ENCODE measurements at regions not wholly inside any gene's neighbourhood (a gene's known extent, or its start where the extent isn't known, plus 50 kb on each side); places are given as distances from the start of the nearest gene placed in this dataset.

GRCh38 chr2:103268841-103269498, 507.1 kb downstream of the TMEM182 start:
- no peak for DNase-seq (ENCODE audit: low spot score)

GRCh38 chr2:103276869-103277268, 515.0 kb downstream of the TMEM182 start:
- no peak for DNase-seq (ENCODE audit: low spot score)

- no peak for DNase-seq (ENCODE audit: low spot score)
Observed at GRCh38 chr2:103284750-103285149, 522.9 kb downstream of the TMEM182 start.

DNA sequence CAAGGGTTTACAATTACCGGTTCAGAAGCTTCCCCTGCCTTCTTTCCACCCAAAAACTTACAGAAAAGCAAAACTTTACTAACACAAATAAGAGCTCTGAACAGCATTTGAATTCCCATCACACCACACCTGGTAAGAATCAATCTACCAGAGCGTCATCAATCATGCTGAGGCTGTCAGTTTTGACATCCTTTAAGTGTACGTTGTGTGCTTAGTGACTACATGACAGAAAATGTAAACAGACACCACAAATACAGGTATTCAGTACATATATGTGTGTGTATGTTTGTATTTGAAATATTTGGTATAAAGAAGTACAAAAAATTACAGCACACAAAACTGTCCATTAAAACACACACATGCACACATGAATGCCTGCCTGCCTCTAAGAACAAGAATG, 523.5 kb downstream of the TMEM182 start:
- DNase-seq (ENCODE audit: low spot score), result no peak

DNA sequence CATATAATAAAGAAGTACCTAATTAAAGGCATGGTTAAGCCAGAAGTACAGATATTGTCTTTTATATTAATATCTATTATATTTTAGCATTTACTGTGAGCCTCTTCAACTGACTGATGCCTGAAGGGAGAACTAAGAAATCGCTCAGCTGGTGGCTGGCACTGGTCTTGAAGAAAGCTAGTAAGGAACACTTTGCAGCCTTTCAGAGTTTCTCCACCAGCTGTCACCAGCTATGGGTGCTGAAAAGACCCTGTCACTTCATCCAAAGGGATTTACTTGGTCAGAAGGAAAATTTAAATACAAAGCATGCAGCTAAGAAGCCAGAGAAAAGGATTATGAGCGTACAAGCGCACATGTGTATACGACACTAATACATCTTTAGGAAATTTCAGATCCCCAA, 525.9 kb downstream of the TMEM182 start:
- DNase-seq (ENCODE audit: low spot score), result no peak

DNA sequence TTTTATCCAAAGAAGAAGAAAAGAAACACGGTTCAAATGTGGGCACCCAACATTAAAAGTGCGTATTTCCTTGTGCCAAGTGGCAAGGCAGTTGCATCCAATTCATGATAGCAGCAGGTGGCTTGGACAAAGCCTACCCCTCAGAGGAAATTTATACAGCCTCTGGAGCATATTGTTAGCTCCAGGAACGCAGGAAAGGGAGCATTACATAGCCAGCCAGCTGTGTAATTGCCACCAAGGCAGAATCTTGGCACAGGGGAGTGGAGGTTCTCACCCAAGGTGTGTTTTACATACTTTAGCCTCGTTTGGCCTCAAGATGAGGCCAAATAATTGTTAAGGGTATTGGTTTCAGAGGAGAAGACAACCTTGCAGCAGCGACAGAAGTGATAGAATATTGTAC, 526.9 kb downstream of the TMEM182 start:
- no peak for DNase-seq (ENCODE audit: low spot score)

DNA sequence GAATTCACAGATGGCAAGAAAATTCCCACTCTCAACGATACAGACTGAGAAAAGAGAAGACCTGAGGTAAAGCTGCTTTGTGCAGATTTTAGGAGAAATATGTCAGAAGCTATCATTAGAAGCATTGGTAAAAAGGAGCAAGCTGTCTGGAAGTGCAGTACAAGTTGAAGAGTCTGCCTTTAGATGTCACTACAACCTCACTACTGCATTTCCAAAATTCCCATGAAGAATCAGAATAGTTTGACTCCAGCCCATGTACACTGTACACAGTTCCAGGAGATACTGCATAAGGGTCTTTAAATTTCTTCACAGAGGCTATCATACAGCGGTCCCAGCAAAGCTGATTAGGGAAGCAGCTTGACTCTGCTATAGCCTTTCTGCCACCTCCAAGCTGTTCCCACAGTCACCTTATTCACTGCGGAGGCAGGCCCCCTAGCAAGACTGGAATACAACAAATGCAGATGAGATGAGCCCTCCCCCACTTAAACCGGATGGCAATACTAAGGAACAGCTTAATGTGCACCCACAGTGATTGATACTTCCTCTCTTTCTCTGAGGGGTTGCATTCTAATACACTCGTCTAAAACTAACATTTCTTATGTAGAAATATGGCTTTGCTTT, 527.4 kb downstream of the TMEM182 start:
- DNase-seq (ENCODE audit: low spot score), result no peak

DNA sequence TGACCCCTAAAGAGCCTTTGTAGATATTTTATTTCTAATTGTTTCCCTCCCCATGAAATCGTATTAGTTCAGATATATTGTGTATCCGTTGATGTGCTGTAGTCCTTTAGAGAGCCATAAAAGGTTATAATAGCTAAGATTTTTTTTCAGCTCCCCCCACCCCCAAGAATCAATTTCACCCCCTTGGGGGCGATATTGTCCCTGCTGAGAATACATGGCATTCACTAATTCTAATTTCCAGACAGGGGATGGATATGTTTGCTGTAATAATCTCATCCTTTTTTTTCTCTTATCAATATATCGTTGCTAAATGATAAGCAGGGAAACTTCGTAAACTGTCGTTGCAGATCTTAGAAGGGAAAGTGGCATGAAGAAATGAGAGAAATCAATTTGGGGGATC, 530.7 kb downstream of the TMEM182 start:
- DNase-seq (ENCODE audit: low spot score), result no peak

DNA sequence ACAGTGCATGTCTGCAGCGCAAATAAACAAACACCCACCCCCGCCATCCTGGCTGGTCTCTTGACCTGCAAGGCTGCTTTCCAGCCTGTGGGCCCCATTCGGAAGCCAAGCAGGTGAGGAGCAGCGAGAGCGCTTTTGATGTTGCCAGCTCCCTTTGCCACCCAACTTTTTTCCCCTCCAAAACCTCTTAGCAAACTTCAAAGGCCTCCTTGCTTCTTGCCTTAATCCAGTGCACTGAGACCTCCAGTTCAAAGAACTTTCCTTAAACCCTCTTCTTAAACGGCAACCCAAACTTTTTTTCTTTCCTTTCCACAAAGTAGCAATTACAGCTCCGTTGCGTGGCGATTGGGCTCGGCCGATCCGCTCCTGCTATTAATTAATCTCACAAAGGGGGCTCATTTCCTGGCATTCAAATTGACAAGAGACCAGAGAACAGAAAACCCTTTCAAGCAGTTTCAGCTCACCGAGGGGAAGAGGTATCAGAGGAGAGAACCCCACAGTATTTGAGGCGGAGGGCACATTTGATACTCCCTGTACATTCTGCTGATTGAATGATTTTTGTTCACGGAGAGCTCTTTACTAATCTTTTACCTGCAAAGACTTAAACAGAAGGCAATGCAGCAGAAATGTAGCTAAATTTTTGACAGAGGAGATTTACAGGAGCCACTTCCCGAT, 531.4 kb downstream of the TMEM182 start:
- DNase-seq (ENCODE audit: low spot score), result no peak

- DNase-seq (ENCODE audit: low spot score), result no peak
Observed at GRCh38 chr2:103293742-103294077, 531.9 kb downstream of the TMEM182 start.

DNA sequence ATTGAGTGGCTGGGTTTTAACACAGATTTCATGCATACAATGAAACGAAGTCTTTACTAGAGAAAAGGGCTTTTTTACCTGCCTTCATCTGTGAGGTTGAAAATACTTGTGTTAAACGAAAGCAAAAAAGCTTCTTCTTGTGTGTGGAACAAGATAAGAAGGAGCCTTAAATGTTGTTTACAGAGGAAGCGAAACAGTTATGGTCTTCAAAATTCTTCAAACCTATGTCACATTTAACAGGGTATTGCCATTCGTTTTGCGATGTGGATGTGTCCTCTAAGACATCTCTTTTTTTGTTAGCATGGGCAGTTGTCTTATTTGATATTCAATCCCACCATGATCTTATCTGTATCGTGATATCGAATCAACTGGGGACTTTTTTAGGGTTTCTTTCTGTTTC, 532.6 kb downstream of the TMEM182 start:
- DNase-seq (ENCODE audit: low spot score), result no peak

GRCh38 chr2:103295591-103295990, 533.8 kb downstream of the TMEM182 start:
- DNase-seq (ENCODE audit: low spot score), result no peak

DNA sequence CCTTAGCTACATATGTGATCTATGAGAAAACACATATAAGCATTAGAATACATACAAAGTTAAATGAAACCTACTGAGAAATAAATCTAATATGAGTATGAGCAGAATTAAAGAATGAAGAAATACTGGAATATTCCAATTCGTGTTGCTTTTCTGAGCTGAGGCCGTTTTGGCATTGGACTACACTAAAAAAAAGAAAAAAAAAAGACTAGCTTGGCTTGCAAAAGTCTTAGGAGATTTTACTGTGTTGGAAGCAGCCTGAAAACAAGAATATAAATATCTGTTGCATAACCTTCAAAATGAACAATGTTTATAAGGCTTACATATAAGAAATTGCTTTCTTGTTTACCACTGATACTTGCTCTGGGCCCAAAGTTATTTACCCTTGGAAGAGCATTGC, 562.8 kb downstream of the TMEM182 start:
- DNase-seq (ENCODE audit: low spot score), result no peak

GRCh38 chr2:103327386-103327785, 565.6 kb downstream of the TMEM182 start:
- no peak for DNase-seq (ENCODE audit: low spot score)

DNA sequence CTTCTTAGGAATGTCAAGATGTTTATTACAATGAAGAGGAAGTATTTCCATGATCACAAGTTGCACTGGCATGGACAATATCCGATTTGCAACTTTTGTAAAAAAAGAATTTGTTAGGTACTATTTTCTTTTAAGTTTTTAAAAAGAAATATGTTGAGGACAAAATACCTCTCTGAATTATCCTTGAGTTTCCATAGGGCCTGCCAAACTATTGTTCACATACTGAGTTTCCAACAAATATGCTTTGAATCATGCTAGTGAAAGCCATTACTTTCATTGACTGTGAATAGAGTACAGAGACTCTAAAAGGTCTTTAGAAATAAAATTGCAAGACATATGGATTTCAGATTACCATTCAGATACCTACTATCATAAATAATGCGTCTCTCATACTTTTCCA, 566.1 kb downstream of the TMEM182 start:
- DNase-seq (ENCODE audit: low spot score), result no peak

DNA sequence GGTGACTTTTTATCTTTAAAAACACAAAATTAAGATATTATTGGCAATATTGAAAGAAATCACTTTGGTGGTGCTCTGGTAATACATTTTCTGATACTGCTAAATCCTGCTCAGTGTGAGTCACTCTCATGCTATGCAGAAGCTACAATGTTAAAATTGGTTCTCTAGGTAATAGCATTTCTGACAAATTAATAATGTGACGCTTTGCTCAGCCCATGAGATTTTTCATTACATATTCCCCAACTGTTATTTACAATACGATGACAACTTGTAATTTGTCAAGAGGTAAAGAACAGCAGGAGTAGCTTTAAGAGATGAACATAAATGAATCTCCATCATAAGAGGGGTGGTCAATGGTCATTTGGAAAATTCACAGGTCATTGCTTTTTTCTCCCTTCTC, 573.6 kb downstream of the TMEM182 start:
- DNase-seq (ENCODE audit: low spot score), result no peak

- DNase-seq (ENCODE audit: low spot score), result no peak
Observed at GRCh38 chr2:103338819-103339218, 577.0 kb downstream of the TMEM182 start.

- no peak for DNase-seq (ENCODE audit: low spot score)
Observed at GRCh38 chr2:103346780-103347179, 584.9 kb downstream of the TMEM182 start.

GRCh38 chr2:103353774-103354173, 591.9 kb downstream of the TMEM182 start:
- no peak for DNase-seq (ENCODE audit: low spot score)

- no peak for DNase-seq (ENCODE audit: low spot score)
Observed at GRCh38 chr2:103355287-103355686, 593.5 kb downstream of the TMEM182 start.

DNA sequence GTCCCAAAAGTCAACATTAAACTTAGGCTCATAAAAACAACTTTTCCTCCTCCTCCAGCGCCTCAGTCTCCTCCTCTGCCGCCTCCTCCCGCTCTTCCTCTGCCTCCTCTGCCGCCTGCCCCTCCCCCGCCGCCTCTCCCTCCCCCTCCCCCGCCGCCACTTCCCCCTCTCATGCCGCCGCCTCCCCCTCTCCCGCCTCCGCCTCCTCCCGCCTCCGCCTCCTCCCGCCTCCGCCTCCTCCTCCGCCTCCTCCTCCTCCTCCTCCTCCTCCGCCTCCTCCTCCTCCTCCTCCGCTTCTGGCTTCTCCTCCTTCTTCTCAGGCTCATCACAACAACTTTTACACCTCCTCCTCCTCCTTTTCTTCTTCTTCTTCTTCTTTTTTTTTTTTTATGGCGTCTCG, 599.9 kb downstream of the TMEM182 start:
- DNase-seq (ENCODE audit: low spot score), result no peak

GRCh38 chr2:103363639-103364038, 601.8 kb downstream of the TMEM182 start:
- no peak for DNase-seq (ENCODE audit: low spot score)

- DNase-seq (ENCODE audit: low spot score), result no peak
Observed at GRCh38 chr2:103364177-103364576, 602.3 kb downstream of the TMEM182 start.

- DNase-seq (ENCODE audit: low spot score), result no peak
Observed at GRCh38 chr2:103365071-103365470, 603.2 kb downstream of the TMEM182 start.

Data from germinal center (tissue), 1 donor.